IMR-90 (cell line): ENCODE measurements at regions not wholly inside any gene's neighbourhood (a gene's known extent, or its start where the extent isn't known, plus 50 kb on each side); places are given as distances from the start of the nearest gene placed in this dataset.

Experiments
- ATAC-seq: fragments of 200-7000 bp; cut with Tn5 transposase; 2 replicates; pipeline ENCODE4 v1.9.1; 2020; ENCODE audit warnings: low read depth, mild to moderate bottlenecking, moderate library complexity
- BruUV-seq: library from RNA; stranded (reverse); fragments of 400-500 nt; replicated peaks from 2 replicates; lab custom pipeline; 2021; lab: Mats Ljungman, UMichigan
- CTCF ChIA-PET: fragments of 300-600 bp; formaldehyde crosslinking; extraction: SDS; loops from one replicate; lab custom pipeline; 2021; ENCODE audit warnings: antibody characterized with exemption; lab: Yijun Ruan, JAX
- POLR2A ChIA-PET: fragments of 300-600 bp; sonication (Branson Sonifier 250); formaldehyde crosslinking; loops from one replicate; lab custom pipeline; 2022; ENCODE audit warnings: antibody characterized with exemption; ENCODE audit not compliant: unreplicated experiment; lab: Charles Lee
- DNase-seq: peaks from one replicate; pipeline ENCODE4 v3.0.0; 2013
- H2AFZ ChIP-seq: replicated peaks from 2 replicates; pipeline ENCODE3; 2013; ENCODE audit warnings: low read length, mild to moderate bottlenecking; ENCODE audit not compliant: poor library complexity
- H2AK5ac ChIP-seq: 2 replicates; pipeline ENCODE4 v1.6.1; 2013; ENCODE audit warnings: low read depth, low read length, inconsistent platforms
- H2AK9ac ChIP-seq: replicated peaks from 2 replicates; pipeline ENCODE3; 2013; ENCODE audit warnings: mild to moderate bottlenecking, low read depth, low read length, moderate library complexity; ENCODE audit not compliant: poor library complexity
- H2BK120ac ChIP-seq: 2 replicates; pipeline ENCODE4 v1.6.1; 2013; ENCODE audit warnings: low read depth, low read length, inconsistent platforms
- H2BK15ac ChIP-seq: 3 replicates; pipeline ENCODE4 v1.6.1; 2013; ENCODE audit warnings: low read depth, low read length, inconsistent platforms
- H2BK20ac ChIP-seq: 2 replicates; pipeline ENCODE4 v1.6.1; 2013; ENCODE audit warnings: low read depth, mild to moderate bottlenecking, inconsistent platforms, low read length, moderate library complexity
- H2BK5ac ChIP-seq: 2 replicates; pipeline ENCODE4 v1.6.1; 2013; ENCODE audit warnings: mild to moderate bottlenecking, low read depth, low read length, inconsistent platforms; ENCODE audit not compliant: poor library complexity, severe bottlenecking
- H3K14ac ChIP-seq: replicated peaks from 2 replicates; pipeline ENCODE4 v1.6.1; 2013; ENCODE audit warnings: low read depth, low read length, inconsistent platforms
- H3K18ac ChIP-seq: 2 replicates; pipeline ENCODE4 v1.6.1; 2013; ENCODE audit warnings: low read depth, low read length, control low read depth
- H3K23ac ChIP-seq: 2 replicates; pipeline ENCODE4 v1.6.1; 2013; ENCODE audit warnings: low read depth, low read length, inconsistent platforms
- H3K27ac ChIP-seq: 2 replicates; pipeline ENCODE4 v1.5.1; 2013; ENCODE audit warnings: mild to moderate bottlenecking, control low read depth, low read length; ENCODE audit not compliant: insufficient read depth
- H3K27me3 ChIP-seq: 2 replicates; pipeline ENCODE4 v1.6.1; 2013; ENCODE audit warnings: low read length; ENCODE audit not compliant: control insufficient read depth, insufficient read depth
- H3K36me3 ChIP-seq: 2 replicates; pipeline ENCODE4 v1.6.1; 2013; ENCODE audit warnings: low read length, mixed read lengths; ENCODE audit not compliant: control insufficient read depth, insufficient read depth
- H3K4ac ChIP-seq: 2 replicates; pipeline ENCODE4 v1.6.1; 2013; ENCODE audit warnings: low read depth, low read length, inconsistent platforms
- H3K4me1 ChIP-seq: 2 replicates; pipeline ENCODE4 v1.6.1; 2013; ENCODE audit warnings: low read length, mixed read lengths; ENCODE audit not compliant: control insufficient read depth, insufficient read depth
- H3K4me2 ChIP-seq: 2 replicates; pipeline ENCODE4 v1.6.1; 2013; ENCODE audit warnings: low read depth, mild to moderate bottlenecking, control low read depth, low read length, moderate library complexity
- H3K4me3 ChIP-seq: 2 replicates; pipeline ENCODE4 v1.5.1; 2013; ENCODE audit warnings: low read depth, mild to moderate bottlenecking, control low read depth, low read length, moderate library complexity; ENCODE audit not compliant: insufficient read depth
- H3K56ac ChIP-seq: 2 replicates; pipeline ENCODE4 v1.6.1; 2013; ENCODE audit warnings: low read length, inconsistent platforms; ENCODE audit not compliant: insufficient read depth; ENCODE audit errors: extremely low read depth
- H3K79me1 ChIP-seq, 2 experiments: 2 replicates each; pipeline ENCODE4 v1.6.1; 2013; ENCODE audit warnings: low read length in 2 of 2, inconsistent platforms in 1 of 2, low read depth in 1 of 2
- H3K9ac ChIP-seq: 2 replicates; pipeline ENCODE4 v1.6.1; 2013; ENCODE audit warnings: low read depth, low read length, control low read depth
- H3K9me1 ChIP-seq: 2 replicates; pipeline ENCODE4 v1.6.1; 2013; ENCODE audit warnings: low read length, inconsistent platforms; ENCODE audit not compliant: insufficient read depth
- H3K9me3 ChIP-seq: 2 replicates; pipeline ENCODE4 v1.6.1; 2013; ENCODE audit warnings: low read length; ENCODE audit not compliant: control insufficient read depth, insufficient read depth
- H4K20me1 ChIP-seq: 2 replicates; pipeline ENCODE4 v1.6.1; 2013; ENCODE audit warnings: low read length, inconsistent platforms; ENCODE audit not compliant: insufficient read depth
- H4K5ac ChIP-seq: 2 replicates; pipeline ENCODE4 v1.6.1; 2013; ENCODE audit warnings: mild to moderate bottlenecking, low read depth, low read length, control low read depth
- H4K8ac ChIP-seq, 2 experiments: 2 replicates each; pipeline ENCODE4 v1.6.1; 2013; ENCODE audit warnings: low read depth in 2 of 2, low read length in 2 of 2, control low read depth in 1 of 2, inconsistent platforms in 1 of 2
- H4K91ac ChIP-seq: 2 replicates; pipeline ENCODE4 v1.6.1; 2013; ENCODE audit warnings: low read depth, low read length, inconsistent platforms; ENCODE audit not compliant: insufficient read depth
- BHLHE40 ChIP-seq: fragments of 150-350 bp; IDR thresholded peaks from 2 replicates; pipeline ENCODE4 v1.6.1; 2016; ENCODE audit warnings: mild to moderate bottlenecking, low read depth, low read length
- CEBPB ChIP-seq: IDR thresholded peaks from 2 replicates; pipeline ENCODE4 v1.6.1; 2012; ENCODE audit warnings: low read depth, low read length, improper control_type of control experiment
- CHD1 ChIP-seq: IDR thresholded peaks from 2 replicates; pipeline ENCODE4 v1.6.1; 2012; ENCODE audit warnings: low read depth, low read length, improper control_type of control experiment
- MAFK ChIP-seq: IDR thresholded peaks from 2 replicates; pipeline ENCODE4 v1.6.1; 2012; ENCODE audit warnings: low read depth, low read length, improper control_type of control experiment
- MAZ ChIP-seq: IDR thresholded peaks from 2 replicates; pipeline ENCODE4 v1.6.1; 2012; ENCODE audit warnings: low read depth, mild to moderate bottlenecking, low read length, improper control_type of control experiment, moderate library complexity, borderline replicate concordance
- MXI1 ChIP-seq: IDR thresholded peaks from 2 replicates; pipeline ENCODE4 v1.6.1; 2012; ENCODE audit warnings: low read depth, mild to moderate bottlenecking, low read length, moderate library complexity, borderline replicate concordance
- NFE2L2 ChIP-seq: fragments of 150-350 bp; IDR thresholded peaks from 2 replicates; pipeline ENCODE4 v1.6.1; 2016; ENCODE audit warnings: low read depth, mild to moderate bottlenecking, low read length
- POLR2A ChIP-seq: IDR thresholded peaks from 2 replicates; pipeline ENCODE4 v1.6.1; 2012; ENCODE audit warnings: mild to moderate bottlenecking, low read depth, low read length
- RCOR1 ChIP-seq: IDR thresholded peaks from 2 replicates; pipeline ENCODE4 v1.6.1; 2012; ENCODE audit warnings: mild to moderate bottlenecking, low read length, improper control_type of control experiment; ENCODE audit not compliant: insufficient replicate concordance
- RFX5 ChIP-seq: IDR thresholded peaks from 2 replicates; pipeline ENCODE4 v1.8.0; 2012; ENCODE audit warnings: low read depth, mild to moderate bottlenecking, low read length, moderate library complexity
- SMC3 ChIP-seq: fragments of 150-350 bp; IDR thresholded peaks from 2 replicates; pipeline ENCODE4 v1.6.1; 2016; ENCODE audit warnings: low read depth, mild to moderate bottlenecking, antibody characterized with exemption, low read length, moderate library complexity
- WGBS, 2 experiments: methylation state at CpG; one replicate each; pipeline versions ENCODE4 v1.1.5 to v1.1.7; 2013; ENCODE audit warnings: missing lambda C conversion rate in 2 of 2; ENCODE audit not compliant: insufficient read length in 1 of 2; ENCODE audit errors: extremely low coverage in 2 of 2; 5-methylcytosine and 5-hydroxymethylcytosine counted together
- dilution Hi-C: fragments of 300-500 bp; cut with HindIII; formaldehyde crosslinking; loops from one replicate; pipeline ENCODE4 v1.14.3; 2018; ENCODE audit warnings: low sequenced_read_pairs; ENCODE audit not compliant: unreplicated experiment
- in situ Hi-C: fragments of 300-500 bp; cut with MboI; formaldehyde crosslinking; loops from 3 replicates; pipeline ENCODE4 v1.14.3; 2019; ENCODE audit warnings: low sequenced_read_pairs, inconsistent platforms, mixed read lengths
- intact Hi-C: fragments of 100-400 bp; cut with micrococcal nuclease; formaldehyde crosslinking; loops from 2 replicates; pipeline ENCODE4 v1.10.0; 2022
- TF ChIP-seq, protein P1 (sequence below): fragments of 150-350 bp; IDR thresholded peaks from 2 replicates; pipeline ENCODE4 v1.6.1; 2017; ENCODE audit warnings: mild to moderate bottlenecking, antibody characterized with exemption, low read length, low read depth
- TF ChIP-seq, protein P2 (sequence below): conservative IDR thresholded peaks from 2 replicates; pipeline ENCODE4 v1.5.1; 2012; ENCODE audit warnings: mild to moderate bottlenecking, low read depth, low read length, improper control_type of control experiment
- TF ChIP-seq, protein P3 (sequence below): fragments of 150-350 bp; IDR thresholded peaks from 2 replicates; pipeline ENCODE4 v1.6.1; 2016; ENCODE audit warnings: low read depth, mild to moderate bottlenecking, low read length, moderate library complexity, borderline replicate concordance

DNA sequence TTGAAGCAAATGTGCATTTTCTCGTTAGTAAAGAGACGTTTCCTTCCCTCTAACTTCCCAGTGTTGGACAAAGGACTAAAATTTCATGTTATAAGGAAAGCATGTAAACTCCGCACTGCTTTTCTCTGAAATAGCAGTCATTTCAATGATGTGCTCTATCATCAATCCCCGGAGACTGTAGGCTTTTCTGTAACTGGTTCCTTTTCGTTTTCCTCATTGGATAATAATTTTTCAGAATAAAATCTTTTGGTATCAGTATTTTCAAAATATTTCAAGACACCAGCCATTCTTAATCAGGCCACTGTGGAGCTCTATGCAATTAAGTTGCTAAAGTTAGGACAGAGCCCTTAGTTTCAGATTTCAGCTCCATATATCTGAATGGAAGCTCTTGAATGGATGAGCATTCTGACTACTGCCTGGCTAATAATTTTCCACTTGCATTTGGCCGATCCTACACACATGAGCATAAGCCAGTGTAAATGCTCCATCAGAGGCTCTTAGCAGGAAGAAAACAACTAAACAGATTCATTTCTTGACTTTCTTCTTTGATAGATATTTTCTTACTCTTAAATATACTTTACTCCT, 157.7 kb downstream of the CHIC2 start:
- Histone ChIP-seq H4K5ac (peak overlapping the region; percentile 49; the same call in 1 of the 2 replicates), H3K4ac (peak overlapping the region; percentile 92; the same call in 1 of the 2 replicates), H4K91ac (peak overlapping the region; percentile 60), H3K18ac (peak overlapping the region; percentile 59; the same call in 1 of the 2 replicates), H2BK15ac (peak overlapping the region; percentile 18; the same call in 2 of the 3 replicates), H2BK20ac (peak overlapping the region; percentile 95), H3K9ac (peak overlapping the region; percentile 77; the same call in 1 of the 2 replicates), H4K8ac (peak overlapping the region; percentile 51 to 86), H3K4me1 (peaks cover 11% of the 10 kb centered on the region), H3K9me1 (no peaks in the 10 kb centered on the region; the same call in 1 of the 2 replicates), H3K36me3 (no peaks in the 10 kb centered on the region), H3K56ac (peak overlapping the region; percentile 88; the same call in 1 of the 2 replicates), H2BK5ac (peak overlapping the region; percentile 75), H2AFZ (no peak overlapping the region), H2BK120ac (peak overlapping the region; percentile 98), H3K23ac (peak overlapping the region; percentile 85), H2AK5ac (0 out of 2 replicates have a peak overlapping the region, but pooled peaks have one; percentile 27), H3K9me3 (no peaks in the 10 kb centered on the region), H2AK9ac (no peak overlapping the region), H3K79me1 (0 out of 4 replicates have a peak, but pooled peaks cover 0 to 4% of the 10 kb centered on the region in 2 experiments), H3K4me3 (no peak overlapping the region), H3K14ac (peak overlapping the region; percentile 82), H3K4me2 (peak overlapping the region; percentile 89; the same call in 1 of the 2 replicates), H3K27me3 (no peaks in the 10 kb centered on the region), H4K20me1 (no peaks in the 10 kb centered on the region), H3K27ac (peak overlapping the region; percentile 90; the same call in 1 of the 2 replicates)
- dilution Hi-C loops (no loop called here), intact Hi-C loops (loop anchor here (1.0 to 5.0 kb wide), 5 partner anchors 330 to 891 kb away; partner anchors contain the start of gene SCFD2), in situ Hi-C loops (loop anchor here (5.0 to 25.0 kb wide), 4 partner anchors 199 to 892 kb away; partner anchors contain the start of gene PDGFRA)
- no TSS peak for BruUV-seq
- ChIA-PET CTCF (interaction anchor here (0.6 to 1.5 kb wide), 2 partner anchors 209 to 891 kb away, joined by 5 to 7 read pairs; no protein-coding TSS in a partner anchor), POLR2A (interaction anchor here (0.5 to 0.6 kb wide), 3 partner anchors 139 to 204 kb away, joined by 3 read pairs; no protein-coding TSS in a partner anchor)
- DNase-seq, result peak; percentile 28
- no CpG with 5 or more reads among the region's 6 CpGs for WGBS, 2 experiments
- no peak for ATAC-seq
- TF ChIP-seq, protein P1, sequence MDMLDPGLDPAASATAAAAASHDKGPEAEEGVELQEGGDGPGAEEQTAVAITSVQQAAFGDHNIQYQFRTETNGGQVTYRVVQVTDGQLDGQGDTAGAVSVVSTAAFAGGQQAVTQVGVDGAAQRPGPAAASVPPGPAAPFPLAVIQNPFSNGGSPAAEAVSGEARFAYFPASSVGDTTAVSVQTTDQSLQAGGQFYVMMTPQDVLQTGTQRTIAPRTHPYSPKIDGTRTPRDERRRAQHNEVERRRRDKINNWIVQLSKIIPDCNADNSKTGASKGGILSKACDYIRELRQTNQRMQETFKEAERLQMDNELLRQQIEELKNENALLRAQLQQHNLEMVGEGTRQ, result no peak
- no peak for TF ChIP-seq CHD1
- no peak for TF ChIP-seq MAFK
- no peak for TF ChIP-seq BHLHE40
- no peak for TF ChIP-seq SMC3
- TF ChIP-seq RCOR1, result no peak
- no peak for TF ChIP-seq MXI1
- no peak for TF ChIP-seq POLR2A
- TF ChIP-seq, protein P2, sequence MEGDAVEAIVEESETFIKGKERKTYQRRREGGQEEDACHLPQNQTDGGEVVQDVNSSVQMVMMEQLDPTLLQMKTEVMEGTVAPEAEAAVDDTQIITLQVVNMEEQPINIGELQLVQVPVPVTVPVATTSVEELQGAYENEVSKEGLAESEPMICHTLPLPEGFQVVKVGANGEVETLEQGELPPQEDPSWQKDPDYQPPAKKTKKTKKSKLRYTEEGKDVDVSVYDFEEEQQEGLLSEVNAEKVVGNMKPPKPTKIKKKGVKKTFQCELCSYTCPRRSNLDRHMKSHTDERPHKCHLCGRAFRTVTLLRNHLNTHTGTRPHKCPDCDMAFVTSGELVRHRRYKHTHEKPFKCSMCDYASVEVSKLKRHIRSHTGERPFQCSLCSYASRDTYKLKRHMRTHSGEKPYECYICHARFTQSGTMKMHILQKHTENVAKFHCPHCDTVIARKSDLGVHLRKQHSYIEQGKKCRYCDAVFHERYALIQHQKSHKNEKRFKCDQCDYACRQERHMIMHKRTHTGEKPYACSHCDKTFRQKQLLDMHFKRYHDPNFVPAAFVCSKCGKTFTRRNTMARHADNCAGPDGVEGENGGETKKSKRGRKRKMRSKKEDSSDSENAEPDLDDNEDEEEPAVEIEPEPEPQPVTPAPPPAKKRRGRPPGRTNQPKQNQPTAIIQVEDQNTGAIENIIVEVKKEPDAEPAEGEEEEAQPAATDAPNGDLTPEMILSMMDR, result no peak
- TF ChIP-seq RFX5, result no peak
- TF ChIP-seq MAZ, result no peak
- TF ChIP-seq, protein P3, sequence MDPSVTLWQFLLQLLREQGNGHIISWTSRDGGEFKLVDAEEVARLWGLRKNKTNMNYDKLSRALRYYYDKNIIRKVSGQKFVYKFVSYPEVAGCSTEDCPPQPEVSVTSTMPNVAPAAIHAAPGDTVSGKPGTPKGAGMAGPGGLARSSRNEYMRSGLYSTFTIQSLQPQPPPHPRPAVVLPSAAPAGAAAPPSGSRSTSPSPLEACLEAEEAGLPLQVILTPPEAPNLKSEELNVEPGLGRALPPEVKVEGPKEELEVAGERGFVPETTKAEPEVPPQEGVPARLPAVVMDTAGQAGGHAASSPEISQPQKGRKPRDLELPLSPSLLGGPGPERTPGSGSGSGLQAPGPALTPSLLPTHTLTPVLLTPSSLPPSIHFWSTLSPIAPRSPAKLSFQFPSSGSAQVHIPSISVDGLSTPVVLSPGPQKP, result no peak
- TF ChIP-seq NFE2L2, result no peak
- TF ChIP-seq CEBPB, result no peak
